Activated naive CD4-positive, alpha-beta T cell treated with anti-CD3 and anti-CD28 coated beads, Interleukin-2, amount 50 U/mL, for 24 hours (primary cell): ENCODE measurements at regions not wholly inside any gene's neighbourhood (a gene's known extent, or its start where the extent isn't known, plus 50 kb on each side); places are given as distances from the start of the nearest gene placed in this dataset.
A peak's percentile ranks its signal among the peaks of the same experiment; 100 is the strongest.
"Not testable (repeated sequence)": the region's sequence is repeated elsewhere in the genome, so short reads cannot be mapped to it uniquely, and the experiment has no call there.

Source experiments
- H3K27ac Mint-ChIP-seq: one replicate; pipeline ENCODE4 v1.8.0; 2021; ENCODE audit warnings: mild to moderate bottlenecking, mixed read lengths
- H3K27me3 Mint-ChIP-seq: one replicate; pipeline ENCODE4 v1.8.0; 2021; ENCODE audit warnings: mixed read lengths
- H3K36me3 Mint-ChIP-seq: one replicate; pipeline ENCODE4 v1.8.0; 2021; ENCODE audit warnings: mixed read lengths
- H3K4me1 Mint-ChIP-seq: one replicate; pipeline ENCODE4 v1.8.0; 2021; ENCODE audit warnings: mixed read lengths
- H3K4me3 Mint-ChIP-seq: one replicate; pipeline ENCODE4 v1.8.0; 2021; ENCODE audit warnings: mild to moderate bottlenecking, mixed read lengths
- H3K9me3 Mint-ChIP-seq: one replicate; pipeline ENCODE4 v1.8.0; 2021; ENCODE audit warnings: mixed read lengths

DNA sequence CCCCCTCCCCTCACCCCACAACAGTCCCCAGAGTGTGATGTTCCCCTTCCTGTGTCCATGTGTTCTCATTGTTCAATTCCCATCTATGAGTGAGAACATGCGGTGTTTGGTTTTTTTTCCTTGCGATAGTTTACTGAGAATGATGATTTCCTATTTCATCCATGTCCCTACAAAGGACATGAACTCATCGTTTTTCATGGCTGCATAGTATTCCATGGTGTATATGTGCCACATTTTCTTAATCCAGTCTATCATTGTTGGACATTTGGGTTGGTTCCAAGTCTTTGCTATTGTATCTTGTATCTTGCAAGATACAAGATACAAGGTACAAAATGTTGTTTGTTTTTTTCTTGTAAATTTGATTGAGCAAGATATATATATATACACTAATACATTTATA is 263.9 kb downstream of the GATA3 start:
- H3K27ac Mint-ChIP-seq, H3K4me3 Mint-ChIP-seq, H3K9me3 Mint-ChIP-seq, H3K27me3 Mint-ChIP-seq, H3K4me1 Mint-ChIP-seq, H3K36me3 Mint-ChIP-seq: not testable (repeated sequence)

DNA sequence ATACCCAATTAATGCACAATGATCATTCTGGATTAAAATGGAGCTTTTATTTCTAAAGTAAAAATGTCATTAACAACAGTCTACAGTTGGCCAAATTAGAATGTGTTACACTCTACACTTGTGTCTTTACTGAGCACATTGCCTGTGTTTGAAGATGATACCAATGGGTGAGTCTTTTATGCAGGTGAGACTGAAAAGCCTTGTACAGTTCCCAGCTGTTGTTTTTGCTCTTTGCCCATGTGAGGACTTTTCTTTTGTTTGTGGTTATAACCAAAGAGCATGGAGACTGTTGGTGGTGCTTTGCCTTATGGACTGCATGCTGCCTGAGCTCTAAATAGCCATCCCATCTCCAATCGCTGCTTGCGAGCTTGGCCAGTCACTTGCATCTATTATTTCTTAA is 264.5 kb downstream of the GATA3 start:
- H3K9me3 Mint-ChIP-seq, result no peaks in the 10 kb centered on the region
- H3K4me1 Mint-ChIP-seq, result peaks cover 3% of the 10 kb centered on the region
- no peaks in the 10 kb centered on the region for H3K27me3 Mint-ChIP-seq
- no peak overlapping the region for H3K27ac Mint-ChIP-seq
- H3K36me3 Mint-ChIP-seq, result no peaks in the 10 kb centered on the region
- no peak overlapping the region for H3K4me3 Mint-ChIP-seq

DNA sequence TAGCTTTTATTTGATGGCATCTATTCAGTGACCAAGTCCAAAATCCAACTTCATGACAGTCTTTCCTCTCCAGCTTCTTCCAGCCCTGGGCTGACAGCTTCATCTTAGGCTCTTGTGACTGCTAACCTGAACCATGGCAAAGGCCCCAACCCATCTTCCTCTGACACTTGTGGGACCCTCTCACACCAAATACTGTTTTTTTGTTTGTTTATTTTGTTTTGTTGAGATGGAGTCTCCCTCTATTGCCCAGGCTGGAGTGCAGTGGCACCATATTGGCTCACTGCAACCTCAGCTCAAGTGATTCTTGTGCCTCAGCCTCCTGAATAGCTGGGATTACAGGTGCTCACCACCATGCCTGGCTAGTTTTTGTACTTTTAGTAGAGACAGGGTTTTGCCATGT is 265.2 kb downstream of the GATA3 start:
- H3K36me3 Mint-ChIP-seq, result no peaks in the 10 kb centered on the region
- no peaks in the 10 kb centered on the region for H3K4me1 Mint-ChIP-seq
- H3K9me3 Mint-ChIP-seq, result no peaks in the 10 kb centered on the region
- no peak overlapping the region for H3K4me3 Mint-ChIP-seq
- no peak overlapping the region for H3K27ac Mint-ChIP-seq
- no peaks in the 10 kb centered on the region for H3K27me3 Mint-ChIP-seq

DNA sequence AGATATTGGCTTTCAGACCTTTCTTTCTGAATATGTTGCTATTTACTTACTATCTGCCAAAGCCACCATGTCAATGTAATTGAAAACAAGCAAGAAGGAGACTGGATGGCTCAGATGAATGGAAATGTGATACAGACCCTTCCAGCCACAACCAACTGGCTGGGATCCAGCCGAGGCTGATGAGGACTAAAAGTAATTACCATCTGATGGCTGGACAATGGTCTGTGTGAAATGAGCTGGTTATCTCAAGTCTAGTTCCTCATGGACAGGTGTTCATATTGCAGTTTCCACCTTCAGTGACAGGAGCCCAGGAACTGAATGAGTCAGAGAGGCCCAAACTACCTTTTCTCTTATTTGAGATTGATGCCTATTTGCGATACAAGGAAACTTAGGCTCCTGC is 267.5 kb downstream of the GATA3 start:
- Mint-ChIP-seq H3K27ac (no peak overlapping the region), H3K27me3 (no peaks in the 10 kb centered on the region), H3K36me3 (no peaks in the 10 kb centered on the region), H3K4me3 (no peak overlapping the region), H3K9me3 (no peaks in the 10 kb centered on the region), H3K4me1 (peaks cover 16% of the 10 kb centered on the region)

DNA sequence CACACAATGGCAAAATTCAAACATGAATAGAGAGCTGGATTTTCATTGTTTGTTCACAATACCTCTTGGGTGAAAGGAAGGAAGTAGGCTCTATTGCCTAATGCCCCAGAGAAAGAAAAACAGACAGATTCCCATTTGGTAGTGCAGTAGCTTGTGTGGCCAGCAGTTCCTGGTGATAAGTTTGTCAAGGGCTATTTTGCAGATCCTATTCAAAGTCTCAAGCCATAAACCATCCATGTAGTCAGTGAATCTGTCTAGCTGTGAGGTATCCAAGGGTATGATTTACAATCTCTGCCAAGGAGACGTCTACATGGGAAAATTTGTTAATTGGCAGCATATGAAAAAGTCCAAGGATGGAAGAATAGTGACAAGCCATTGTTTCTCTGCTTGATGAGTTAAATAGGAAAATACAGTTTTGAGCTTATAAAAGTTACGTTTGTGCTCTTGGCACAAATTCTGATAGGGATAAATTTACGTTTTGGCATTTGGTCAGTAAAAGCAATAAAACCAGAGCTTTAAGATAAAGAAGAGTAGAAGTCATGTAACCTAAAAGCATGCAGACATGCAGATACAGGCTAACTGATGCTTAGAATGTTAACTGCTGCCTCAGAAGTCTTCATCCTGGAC is 269.1 kb downstream of the GATA3 start:
- H3K36me3 Mint-ChIP-seq, result no peaks in the 10 kb centered on the region
- H3K27me3 Mint-ChIP-seq, result no peaks in the 10 kb centered on the region
- peaks cover 16% of the 10 kb centered on the region for H3K4me1 Mint-ChIP-seq
- no peak overlapping the region for H3K27ac Mint-ChIP-seq
- H3K9me3 Mint-ChIP-seq, result no peaks in the 10 kb centered on the region
- no peak overlapping the region for H3K4me3 Mint-ChIP-seq

DNA sequence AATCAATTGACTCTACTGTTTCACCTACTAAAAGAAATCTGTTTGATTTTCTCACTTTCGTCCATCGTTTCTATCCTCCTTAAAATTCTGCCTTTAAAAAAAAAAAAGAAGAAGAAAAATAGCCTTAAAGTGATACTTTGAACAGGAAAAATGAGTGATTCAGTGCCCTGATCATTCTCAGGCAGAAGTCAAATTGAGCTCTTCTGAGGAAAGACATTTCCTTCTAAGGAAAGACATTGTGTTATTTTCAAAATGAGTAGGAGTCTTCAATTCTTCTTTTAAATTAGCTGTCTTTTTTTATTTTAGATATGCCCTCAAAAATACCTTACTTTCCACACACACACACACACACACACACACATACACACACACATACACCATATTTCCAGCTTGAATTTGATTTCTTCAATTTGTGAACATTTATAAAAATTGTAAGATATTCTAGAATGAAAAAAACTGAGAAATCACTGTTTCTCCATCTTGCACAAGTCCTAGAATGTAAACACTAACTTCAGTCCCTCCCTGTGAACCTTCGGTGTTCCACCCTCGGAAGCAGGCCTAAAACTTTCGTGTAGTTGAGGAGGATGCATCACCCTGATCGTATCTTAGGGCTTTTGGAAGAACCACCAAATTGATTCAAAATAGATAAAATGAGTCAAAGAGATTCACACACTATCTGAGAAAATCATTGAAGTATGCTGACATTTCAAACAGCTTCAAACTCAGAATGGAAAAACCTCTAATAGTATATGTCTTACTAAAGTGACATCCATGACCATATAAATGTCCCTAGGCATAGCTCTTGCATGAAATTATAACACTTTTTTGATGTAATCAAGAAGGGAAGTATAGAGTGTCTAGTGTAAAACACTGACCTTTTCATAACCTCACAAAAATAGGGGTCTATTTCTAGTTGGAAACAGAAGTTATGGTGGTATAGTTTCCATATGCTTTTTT is 270.8 kb downstream of the GATA3 start:
- H3K4me3 Mint-ChIP-seq, result no peak overlapping the region
- H3K27me3 Mint-ChIP-seq, result no peaks in the 10 kb centered on the region
- H3K27ac Mint-ChIP-seq, result no peak overlapping the region
- peaks cover 1% of the 10 kb centered on the region for H3K36me3 Mint-ChIP-seq
- peaks cover 21% of the 10 kb centered on the region for H3K4me1 Mint-ChIP-seq
- H3K9me3 Mint-ChIP-seq, result no peaks in the 10 kb centered on the region

DNA sequence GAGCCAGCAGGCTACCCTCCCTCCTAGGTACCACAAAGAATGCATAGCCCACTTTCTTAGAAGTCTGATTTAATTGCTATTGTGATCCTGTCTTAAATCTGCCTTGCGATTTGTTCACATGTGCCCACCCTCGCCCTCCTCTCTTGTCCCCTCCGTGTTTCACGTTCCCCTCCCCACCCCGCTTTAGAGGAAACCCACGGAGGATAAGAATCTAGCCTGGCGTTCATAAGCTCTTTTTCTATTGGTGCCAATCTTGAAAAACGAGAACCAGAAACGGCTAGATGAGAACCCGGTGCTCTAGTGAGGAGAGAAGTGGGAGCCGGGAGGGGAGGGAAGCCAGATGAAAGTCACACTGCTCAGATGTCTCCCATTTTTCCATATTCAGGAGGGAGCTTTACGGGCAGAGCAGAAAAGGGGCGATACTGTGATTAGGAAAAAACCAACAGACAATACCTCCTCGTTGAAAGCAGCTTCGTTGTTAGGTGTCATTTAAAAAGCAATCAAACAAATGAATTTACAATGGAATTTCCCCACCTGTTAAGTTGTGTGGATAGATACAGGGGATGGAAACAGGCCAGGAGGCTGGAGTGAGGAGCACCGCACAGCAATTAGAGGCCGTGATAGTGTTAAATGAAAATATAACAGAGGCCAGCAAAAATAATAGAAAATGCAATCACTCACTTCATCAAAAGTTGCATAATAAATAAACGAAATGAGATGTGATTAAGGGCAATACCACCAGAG is 272.1 kb downstream of the GATA3 start:
- Mint-ChIP-seq H3K9me3 (no peaks in the 10 kb centered on the region), H3K27ac (peak overlapping the region; percentile 38), H3K4me1 (peaks cover 33% of the 10 kb centered on the region), H3K36me3 (peaks cover 1% of the 10 kb centered on the region), H3K4me3 (no peak overlapping the region), H3K27me3 (no peaks in the 10 kb centered on the region)

DNA sequence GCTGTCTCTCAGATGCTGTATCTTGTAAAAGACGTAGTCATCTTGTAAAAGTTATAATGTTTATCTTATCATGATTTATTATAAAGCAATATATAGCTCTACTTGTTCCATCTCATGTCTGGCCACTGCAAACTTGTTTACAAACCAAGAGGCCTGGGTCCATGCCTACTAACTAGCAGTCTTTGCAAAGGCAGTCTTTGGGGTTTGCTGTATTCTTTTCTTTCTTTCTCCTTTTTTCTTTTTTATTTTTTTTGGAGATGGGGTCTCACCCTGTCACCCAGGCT is 272.6 kb downstream of the GATA3 start:
- Mint-ChIP-seq H3K36me3 (peaks cover 1% of the 10 kb centered on the region), H3K4me1 (peaks cover 38% of the 10 kb centered on the region), H3K4me3 (no peak overlapping the region), H3K27me3 (no peaks in the 10 kb centered on the region), H3K27ac (no peak overlapping the region), H3K9me3 (no peaks in the 10 kb centered on the region)

DNA sequence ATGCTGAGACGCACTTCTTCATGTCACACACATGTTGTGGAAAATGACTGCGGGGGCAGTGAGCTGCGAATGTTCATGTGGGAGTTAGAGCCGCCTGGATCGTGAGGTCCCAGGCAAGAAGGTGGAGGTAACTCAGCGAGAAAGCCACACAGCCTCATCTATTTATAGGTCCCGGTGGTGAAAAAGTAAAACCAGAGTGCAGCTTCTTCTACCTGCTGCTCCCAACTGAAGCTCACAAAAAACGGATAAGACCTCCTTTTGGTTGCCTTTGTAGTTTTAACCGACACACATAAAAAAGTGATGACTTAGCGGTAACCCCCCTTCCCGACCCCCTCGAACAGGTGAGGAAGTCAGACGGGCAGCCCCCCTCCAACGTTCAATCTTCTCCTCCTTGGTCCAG is 276.9 kb downstream of the GATA3 start:
- no peaks in the 10 kb centered on the region for H3K27me3 Mint-ChIP-seq
- peaks cover 1% of the 10 kb centered on the region for H3K36me3 Mint-ChIP-seq
- peaks cover 35% of the 10 kb centered on the region for H3K4me1 Mint-ChIP-seq
- H3K27ac Mint-ChIP-seq, result no peak overlapping the region
- H3K9me3 Mint-ChIP-seq, result no peaks in the 10 kb centered on the region
- peak overlapping the region; percentile 69 for H3K4me3 Mint-ChIP-seq

DNA sequence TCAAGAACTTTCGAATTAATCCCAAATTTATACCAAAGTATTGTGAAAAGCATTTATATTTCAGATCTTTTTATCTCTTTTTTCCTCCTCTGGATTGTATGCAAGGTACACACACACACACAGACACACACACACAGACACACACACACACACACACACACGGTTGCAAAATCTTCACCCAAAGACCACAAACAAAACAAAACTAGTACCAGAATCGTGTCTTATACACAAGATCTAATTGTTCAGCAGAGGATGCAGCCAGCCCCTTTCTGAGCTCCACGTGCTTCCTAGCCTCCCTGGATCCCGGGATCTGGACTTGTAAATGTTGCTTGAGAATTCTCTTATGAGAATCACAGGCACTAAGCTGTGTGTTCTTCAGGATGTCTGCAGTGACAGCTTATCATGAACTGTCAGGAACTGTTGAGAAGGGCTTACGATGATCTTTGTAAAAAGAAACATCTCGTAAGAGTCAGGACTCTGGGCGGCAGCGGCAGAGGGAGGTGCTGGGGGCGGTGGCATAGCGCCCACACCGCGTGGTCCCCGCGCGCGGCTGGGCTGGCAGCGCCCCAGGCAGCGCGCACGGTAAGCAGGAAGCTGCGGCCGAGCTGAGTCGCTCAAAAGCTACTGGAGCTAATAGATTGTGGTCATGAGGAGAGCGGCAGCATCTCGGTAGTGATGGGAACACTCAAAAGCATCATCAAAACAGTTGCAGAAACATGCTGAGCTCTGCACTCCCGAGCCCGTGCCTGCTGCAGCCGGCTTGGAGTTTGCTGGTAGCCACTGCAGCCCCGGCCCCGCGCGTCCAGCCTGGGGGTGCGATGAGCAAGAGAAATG is 277.6 kb downstream of the GATA3 start:
- peak overlapping the region; percentile 3 for H3K27ac Mint-ChIP-seq
- no peaks in the 10 kb centered on the region for H3K27me3 Mint-ChIP-seq
- H3K4me1 Mint-ChIP-seq, result peaks cover 31% of the 10 kb centered on the region
- H3K9me3 Mint-ChIP-seq, result no peaks in the 10 kb centered on the region
- peaks cover 1% of the 10 kb centered on the region for H3K36me3 Mint-ChIP-seq
- peak overlapping the region; percentile 69 for H3K4me3 Mint-ChIP-seq

DNA sequence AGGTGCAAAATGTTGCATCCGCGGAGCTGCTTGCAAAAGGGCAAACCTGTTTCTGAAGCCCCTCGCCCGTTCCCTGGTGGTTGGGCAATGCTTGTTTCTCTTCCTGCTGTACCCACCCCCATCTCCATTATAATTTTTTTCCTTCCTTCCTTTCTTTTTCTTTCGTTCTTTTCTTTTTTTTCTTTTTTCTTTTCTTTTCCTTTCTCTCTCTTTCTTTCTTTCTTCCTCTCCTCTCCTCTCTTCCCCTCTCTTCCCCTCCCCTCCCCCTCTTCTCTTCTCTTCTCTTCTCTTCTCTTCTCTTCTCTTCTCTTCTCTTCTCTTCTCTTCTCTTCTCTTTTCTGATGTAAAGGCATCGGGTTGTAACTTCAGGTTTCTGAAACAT is 278.2 kb downstream of the GATA3 start:
- peaks cover 31% of the 10 kb centered on the region for H3K4me1 Mint-ChIP-seq
- peaks cover 1% of the 10 kb centered on the region for H3K36me3 Mint-ChIP-seq
- no peaks in the 10 kb centered on the region for H3K27me3 Mint-ChIP-seq

DNA sequence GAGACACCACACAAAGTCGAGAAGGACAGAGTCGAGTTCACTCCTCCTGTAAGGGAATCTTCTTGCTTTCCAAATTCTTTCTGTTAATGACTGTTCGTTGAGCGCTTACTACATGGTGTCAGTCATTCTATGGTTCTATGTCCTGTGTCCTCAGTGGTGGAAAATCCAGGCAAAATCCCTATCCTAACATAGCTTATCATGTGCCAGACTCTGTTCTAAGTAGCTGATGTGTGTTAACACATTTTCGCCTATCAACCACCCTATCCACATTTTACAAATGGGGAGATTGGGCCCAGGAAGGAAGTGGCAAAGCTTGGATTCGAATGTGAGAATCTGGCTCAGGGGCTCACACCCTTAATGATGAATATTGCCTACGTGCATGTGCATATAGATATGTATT is 280.1 kb downstream of the GATA3 start:
- Mint-ChIP-seq H3K9me3 (no peaks in the 10 kb centered on the region), H3K4me1 (peaks cover 31% of the 10 kb centered on the region), H3K36me3 (peaks cover 1% of the 10 kb centered on the region), H3K27me3 (no peaks in the 10 kb centered on the region), H3K27ac (no peak overlapping the region), H3K4me3 (no peak overlapping the region)

More for the DNA sequence above, 278.2 kb downstream of the GATA3 start:
- Mint-ChIP-seq H3K4me3 (peak overlapping the region; percentile 69), H3K9me3 (no peaks in the 10 kb centered on the region), H3K27ac (no peak overlapping the region)

DNA sequence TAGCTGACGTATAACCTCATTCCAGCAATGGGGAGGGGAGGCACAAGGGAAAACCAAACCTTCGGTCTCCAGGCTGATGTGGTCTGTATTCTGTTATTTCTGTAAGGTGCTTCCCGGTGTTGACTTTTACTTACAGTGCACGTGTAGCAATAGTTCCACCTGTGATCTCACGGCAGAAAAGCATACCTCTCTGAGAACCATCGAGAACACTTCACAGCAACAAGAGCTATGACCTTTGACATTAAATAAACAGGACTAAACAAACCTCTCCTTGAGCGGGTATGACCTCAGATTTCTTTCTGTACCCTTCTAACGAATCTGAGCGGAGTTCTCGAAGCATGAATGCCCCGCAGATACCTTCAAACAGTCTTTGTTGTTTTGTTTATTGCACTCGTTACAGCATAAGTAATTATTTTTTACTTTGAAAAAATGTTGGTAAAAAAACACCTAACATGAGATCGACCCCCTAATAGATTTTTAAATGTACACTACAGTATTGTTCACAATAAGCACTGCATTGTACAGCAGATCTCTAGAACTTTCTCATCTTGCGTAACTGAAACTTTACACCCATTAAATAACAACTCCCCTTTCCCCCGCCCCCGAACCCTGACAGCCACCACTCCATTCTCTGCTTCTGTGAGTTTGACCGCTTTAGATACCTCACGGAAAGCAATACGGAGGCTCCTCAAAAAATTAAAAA is 282.3 kb downstream of the GATA3 start:
- Mint-ChIP-seq H3K27me3 (no peaks in the 10 kb centered on the region), H3K4me3 (no peak overlapping the region), H3K9me3 (no peaks in the 10 kb centered on the region), H3K27ac (peak overlapping the region; percentile 37), H3K36me3 (peaks cover 2% of the 10 kb centered on the region), H3K4me1 (peaks cover 12% of the 10 kb centered on the region)

DNA sequence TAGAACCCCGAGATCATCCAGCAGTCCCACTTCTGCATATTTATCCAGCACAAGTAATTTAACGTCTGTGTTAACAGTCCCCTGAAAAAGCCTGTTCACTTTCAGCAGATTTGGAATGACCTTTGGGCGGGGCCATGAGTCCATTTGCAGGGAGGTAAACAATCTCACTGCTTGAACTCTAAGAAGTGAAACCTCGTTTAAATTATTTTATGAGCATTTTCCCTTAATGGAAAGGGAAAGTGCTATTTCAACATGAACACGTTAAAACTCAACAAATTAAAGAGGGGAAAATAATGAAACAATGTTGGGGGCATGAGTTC is 282.8 kb downstream of the GATA3 start:
- Mint-ChIP-seq H3K9me3 (no peaks in the 10 kb centered on the region), H3K27me3 (no peaks in the 10 kb centered on the region), H3K4me3 (no peak overlapping the region), H3K27ac (peak overlapping the region; percentile 37), H3K4me1 (peaks cover 8% of the 10 kb centered on the region), H3K36me3 (peaks cover 2% of the 10 kb centered on the region)

DNA sequence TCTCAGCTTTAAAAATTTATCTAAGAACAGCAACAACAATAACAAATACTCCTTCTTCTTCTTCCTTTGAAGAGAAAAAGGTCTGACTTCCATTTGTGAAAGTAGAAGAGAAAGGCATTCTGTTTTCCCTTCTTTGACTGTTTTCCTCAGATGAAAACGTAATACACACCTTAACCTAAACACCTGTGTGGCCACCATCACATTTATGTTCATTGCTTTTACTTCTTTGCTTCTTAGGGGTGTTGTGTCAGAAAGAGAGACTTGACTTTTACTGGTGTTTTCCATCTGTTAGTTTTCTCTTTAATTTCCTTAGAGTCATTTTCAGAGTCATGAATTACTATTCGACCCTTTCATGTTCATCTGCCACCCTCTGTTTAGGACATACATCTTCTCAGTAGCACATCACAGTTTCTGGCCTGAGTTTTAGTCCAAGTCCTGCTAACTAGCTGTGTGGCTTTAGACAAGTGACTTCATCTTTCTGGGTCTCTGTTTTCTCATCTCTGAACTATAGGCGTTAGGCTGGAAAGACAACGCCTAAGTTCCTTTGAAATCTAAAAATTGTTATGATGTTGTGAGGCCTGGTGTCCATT is 283.8 kb downstream of the GATA3 start:
- no peaks in the 10 kb centered on the region for H3K4me1 Mint-ChIP-seq
- no peaks in the 10 kb centered on the region for H3K27me3 Mint-ChIP-seq
- H3K9me3 Mint-ChIP-seq, result no peaks in the 10 kb centered on the region
- peaks cover 2% of the 10 kb centered on the region for H3K36me3 Mint-ChIP-seq
- H3K27ac Mint-ChIP-seq, result no peak overlapping the region
- no peak overlapping the region for H3K4me3 Mint-ChIP-seq
